ENCODE measurements at regions not wholly inside any gene's neighbourhood (a gene's known extent, or its start where the extent isn't known, plus 50 kb on each side); places are given as distances from the start of the nearest gene placed in this dataset.
A peak's percentile ranks its signal among the peaks of the same experiment; 100 is the strongest.

DNA sequence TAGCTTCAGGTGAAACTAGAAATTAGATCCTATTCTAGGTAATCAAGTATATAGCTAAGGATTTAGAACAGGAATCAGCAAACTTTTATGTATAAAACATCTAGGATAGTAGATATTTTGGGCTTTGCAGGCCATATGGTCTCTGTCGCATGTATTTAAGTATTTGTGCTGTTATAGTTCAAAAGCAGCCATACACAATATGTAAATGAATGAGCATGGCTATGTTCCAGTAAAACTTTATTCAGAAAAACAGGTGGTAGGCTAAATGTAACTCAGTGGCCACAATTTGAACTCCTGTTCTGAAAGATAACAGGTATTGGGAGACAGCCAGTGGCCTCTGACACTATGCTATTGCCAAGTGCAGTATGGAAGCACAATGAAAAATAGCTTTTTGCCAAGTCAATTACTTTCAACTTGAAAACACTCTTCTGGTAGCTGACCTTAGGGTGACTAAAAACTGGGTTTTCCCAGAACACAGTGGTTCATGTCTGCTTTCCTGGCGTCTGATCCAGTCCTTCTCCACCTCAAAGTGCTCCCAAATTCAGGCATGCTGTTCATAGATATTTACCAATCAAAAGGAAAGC is 304.7 kb upstream of the SYT4 start:
- no peaks in the 10 kb centered on the region for H3K36me3 ChIP-seq
- intact Hi-C loops (cut with DNase I; ENCODE audit: low total_unique reads): no loop called here
- no peak for DNase-seq
- H3K27me3 ChIP-seq: no peaks in the 10 kb centered on the region
- no peak overlapping the region for H3K27ac ChIP-seq
- no peaks in the 10 kb centered on the region for H3K4me1 ChIP-seq
- H3K9me3 ChIP-seq: no peaks in the 10 kb centered on the region
- in situ Hi-C loops (cut with MboI; ENCODE audit: low pct_ligation_motif_present in 1 of 4, low pct_unique_long_range_greater_than_20kb in 1 of 4, low sequenced_read_pairs in 3 of 4): loop anchor here in 1 of 4 donors (25.0 kb wide), 1 partner anchor 1470 kb away; no protein-coding TSS in a partner anchor
- H3K4me3 ChIP-seq: no peak overlapping the region
- WGBS, 2 donors (ENCODE audit: low coverage in 1 of 2): 52% methylated on average over 2 of the region's 2 CpGs; no CpG with 5 or more reads in 1 of the 2 donors
- no peak for TF ChIP-seq EP300 (IDR thresholded peaks at IDR 0.05; ENCODE audit: low read depth)
- no peak for TF ChIP-seq POLR2AphosphoS5 (IDR thresholded peaks at IDR 0.05)
- TF ChIP-seq, protein P1, sequence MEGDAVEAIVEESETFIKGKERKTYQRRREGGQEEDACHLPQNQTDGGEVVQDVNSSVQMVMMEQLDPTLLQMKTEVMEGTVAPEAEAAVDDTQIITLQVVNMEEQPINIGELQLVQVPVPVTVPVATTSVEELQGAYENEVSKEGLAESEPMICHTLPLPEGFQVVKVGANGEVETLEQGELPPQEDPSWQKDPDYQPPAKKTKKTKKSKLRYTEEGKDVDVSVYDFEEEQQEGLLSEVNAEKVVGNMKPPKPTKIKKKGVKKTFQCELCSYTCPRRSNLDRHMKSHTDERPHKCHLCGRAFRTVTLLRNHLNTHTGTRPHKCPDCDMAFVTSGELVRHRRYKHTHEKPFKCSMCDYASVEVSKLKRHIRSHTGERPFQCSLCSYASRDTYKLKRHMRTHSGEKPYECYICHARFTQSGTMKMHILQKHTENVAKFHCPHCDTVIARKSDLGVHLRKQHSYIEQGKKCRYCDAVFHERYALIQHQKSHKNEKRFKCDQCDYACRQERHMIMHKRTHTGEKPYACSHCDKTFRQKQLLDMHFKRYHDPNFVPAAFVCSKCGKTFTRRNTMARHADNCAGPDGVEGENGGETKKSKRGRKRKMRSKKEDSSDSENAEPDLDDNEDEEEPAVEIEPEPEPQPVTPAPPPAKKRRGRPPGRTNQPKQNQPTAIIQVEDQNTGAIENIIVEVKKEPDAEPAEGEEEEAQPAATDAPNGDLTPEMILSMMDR (IDR thresholded peaks at IDR 0.05): no peak
- TF ChIP-seq POLR2A (IDR thresholded peaks at IDR 0.05): no peak

DNA sequence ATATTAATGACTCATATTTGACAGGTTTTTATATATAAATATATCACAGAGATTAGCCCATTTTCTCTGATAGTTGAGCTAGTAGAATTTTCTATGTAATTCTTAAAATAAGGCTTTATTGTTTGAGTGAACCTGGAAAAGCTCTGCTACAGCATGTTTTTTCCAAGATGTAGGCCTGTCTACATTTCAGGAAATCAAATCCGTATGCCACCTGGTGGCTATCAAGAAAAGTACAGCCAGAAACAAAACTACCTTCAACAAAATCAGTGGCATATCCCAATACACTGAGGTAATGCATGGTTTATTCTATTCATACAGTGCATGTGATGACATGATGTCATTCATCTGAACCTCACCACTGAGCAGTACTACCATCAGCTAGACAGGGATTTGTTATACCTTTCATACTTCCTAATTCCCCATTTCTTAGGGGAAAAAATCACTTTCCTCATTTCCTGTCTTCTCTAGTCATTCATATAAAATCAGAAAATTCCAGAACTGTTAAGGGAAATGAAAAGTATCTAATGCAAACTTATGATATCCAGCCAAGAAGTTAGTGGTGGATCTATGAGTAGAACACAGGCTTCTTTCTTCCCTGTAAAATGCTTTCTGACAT is 310.4 kb upstream of the SYT4 start:
- in situ Hi-C loops (cut with MboI; ENCODE audit: low pct_ligation_motif_present in 1 of 4, low pct_unique_long_range_greater_than_20kb in 1 of 4, low sequenced_read_pairs in 3 of 4) (loop anchor here in 1 of 4 donors (25.0 kb wide), 1 partner anchor 1475 kb away; no protein-coding TSS in a partner anchor), intact Hi-C loops (cut with DNase I; ENCODE audit: low total_unique reads) (no loop called here)
- 0% methylated on average over 1 of the region's 1 CpG for WGBS, 2 donors (ENCODE audit: low coverage in 1 of 2)
- TF ChIP-seq POLR2AphosphoS5 (IDR thresholded peaks at IDR 0.05) (no peak), EP300 (IDR thresholded peaks at IDR 0.05; ENCODE audit: low read depth) (no peak), POLR2A (IDR thresholded peaks at IDR 0.05) (no peak)
- TF ChIP-seq, protein P1 (IDR thresholded peaks at IDR 0.05): peak; percentile 59 to 72 (median 66)
- no peaks in the 10 kb centered on the region for H3K4me1 ChIP-seq
- no peak overlapping the region for H3K4me3 ChIP-seq
- no peaks in the 10 kb centered on the region for H3K36me3 ChIP-seq
- no peak for DNase-seq
- no peaks in the 10 kb centered on the region for H3K9me3 ChIP-seq
- no peaks in the 10 kb centered on the region for H3K27me3 ChIP-seq
- no peak overlapping the region for H3K27ac ChIP-seq

DNA sequence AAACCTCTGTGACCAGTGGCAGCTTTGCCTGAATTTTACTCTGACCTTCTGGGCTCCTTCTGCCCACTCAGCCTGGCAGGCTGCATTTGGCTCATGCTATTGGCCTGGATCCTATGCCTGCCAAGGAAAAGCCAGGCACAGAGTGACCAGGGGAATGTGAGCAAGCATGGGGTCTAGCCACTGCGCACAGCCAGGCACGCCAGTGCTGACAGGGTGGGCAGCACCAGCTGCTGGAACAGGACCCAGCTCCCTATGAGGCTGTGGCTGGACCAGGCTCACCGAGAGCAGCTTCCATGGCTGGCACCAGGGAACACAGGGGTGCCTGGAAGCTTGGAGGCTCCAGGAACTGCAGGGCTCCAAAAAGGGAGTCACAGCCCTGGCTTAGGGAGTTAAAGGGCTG is 311.5 kb upstream of the SYT4 start:
- TF ChIP-seq POLR2AphosphoS5 (IDR thresholded peaks at IDR 0.05) (no peak), POLR2A (IDR thresholded peaks at IDR 0.05) (no peak), EP300 (IDR thresholded peaks at IDR 0.05; ENCODE audit: low read depth) (no peak)
- TF ChIP-seq, protein P1 (IDR thresholded peaks at IDR 0.05): no peak
- Histone ChIP-seq H3K9me3 (no peaks in the 10 kb centered on the region), H3K27me3 (no peaks in the 10 kb centered on the region), H3K4me3 (no peak overlapping the region), H3K36me3 (no peaks in the 10 kb centered on the region), H3K4me1 (no peaks in the 10 kb centered on the region), H3K27ac (no peak overlapping the region)
- 84% methylated on average over 3 of the region's 3 CpGs; no CpG with 5 or more reads in 1 of the 2 donors for WGBS, 2 donors (ENCODE audit: low coverage in 1 of 2)
- in situ Hi-C loops (cut with MboI; ENCODE audit: low pct_ligation_motif_present in 1 of 4, low pct_unique_long_range_greater_than_20kb in 1 of 4, low sequenced_read_pairs in 3 of 4) (loop anchor here in 1 of 4 donors (25.0 kb wide), 1 partner anchor 1477 kb away; no protein-coding TSS in a partner anchor), intact Hi-C loops (cut with DNase I; ENCODE audit: low total_unique reads) (no loop called here)
- no peak for DNase-seq

DNA sequence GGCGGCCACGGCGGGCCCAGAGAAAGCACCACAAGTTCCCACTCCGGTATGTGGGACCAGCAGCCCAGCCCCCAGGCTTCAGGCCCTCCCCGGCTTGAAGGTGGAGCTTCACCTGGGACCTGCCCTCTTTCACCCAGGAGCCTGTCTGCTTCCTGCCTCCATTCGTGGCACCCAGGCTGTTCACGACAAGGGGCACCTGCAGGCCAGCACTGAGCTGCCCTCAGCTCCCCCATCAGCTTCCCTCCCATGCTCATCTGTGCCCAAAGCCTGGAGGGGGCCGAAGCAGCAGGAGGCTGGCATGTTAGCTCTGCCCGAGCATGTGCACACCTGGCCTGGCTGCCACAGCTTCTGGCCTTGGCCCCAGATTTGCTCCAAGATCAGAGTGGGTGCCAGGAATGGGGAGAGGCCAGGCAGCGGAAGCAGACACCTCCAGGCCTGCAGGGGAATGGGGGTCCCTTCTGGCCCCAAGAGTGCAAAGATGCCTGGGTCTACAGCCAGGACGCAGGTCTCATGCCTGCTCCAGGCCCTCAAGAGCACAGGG is 312.4 kb upstream of the SYT4 start:
- in situ Hi-C loops (cut with MboI; ENCODE audit: low pct_ligation_motif_present in 1 of 4, low pct_unique_long_range_greater_than_20kb in 1 of 4, low sequenced_read_pairs in 3 of 4): loop anchor here in 1 of 4 donors (25.0 kb wide), 1 partner anchor 1477 kb away; no protein-coding TSS in a partner anchor
- intact Hi-C loops (cut with DNase I; ENCODE audit: low total_unique reads): no loop called here

More for the DNA sequence above, 312.4 kb upstream of the SYT4 start:
- WGBS, 2 donors (ENCODE audit: low coverage in 1 of 2): 79% methylated on average over 9 of the region's 11 CpGs; no CpG with 5 or more reads in 1 of the 2 donors
- DNase-seq: no peak
- Histone ChIP-seq H3K4me3 (no peak overlapping the region), H3K27ac (no peak overlapping the region), H3K27me3 (no peaks in the 10 kb centered on the region), H3K36me3 (no peaks in the 10 kb centered on the region), H3K9me3 (no peaks in the 10 kb centered on the region), H3K4me1 (no peaks in the 10 kb centered on the region)
- TF ChIP-seq POLR2A (IDR thresholded peaks at IDR 0.05) (no peak), EP300 (IDR thresholded peaks at IDR 0.05; ENCODE audit: low read depth) (no peak), POLR2AphosphoS5 (IDR thresholded peaks at IDR 0.05) (no peak)
- TF ChIP-seq, protein P1 (IDR thresholded peaks at IDR 0.05): no peak

Measured in transverse colon (tissue), 4 donors.